MM.1S (cell line): ENCODE measurements at regions not wholly inside any gene's neighbourhood (a gene's known extent, or its start where the extent isn't known, plus 50 kb on each side); places are given as distances from the start of the nearest gene placed in this dataset.

ENCODE experiments used
- DNase-seq: peaks from one replicate; pipeline ENCODE4 v3.0.0-alpha.2; 2015
- H2AFZ ChIP-seq: fragments of 300-600 bp; sonication (generic); 2 replicates; pipeline ENCODE4 v1.6.0; 2016; ENCODE audit warnings: antibody characterized with exemption, low read length
- H3F3A ChIP-seq: fragments of 300-600 bp; sonication (generic); 2 replicates; pipeline ENCODE4 v1.6.1; 2016; ENCODE audit warnings: mild to moderate bottlenecking, antibody characterized with exemption, low read length, moderate library complexity, mixed read lengths; ENCODE audit not compliant: insufficient read depth
- H3K27ac ChIP-seq: fragments of 300-600 bp; sonication (generic); 2 replicates; pipeline ENCODE4 v1.5.1; 2016; ENCODE audit warnings: mild to moderate bottlenecking, low read length
- H3K27me3 ChIP-seq: fragments of 300-600 bp; sonication (generic); replicated peaks from 2 replicates; pipeline ENCODE4 v1.6.0; 2016; ENCODE audit warnings: low read length; ENCODE audit not compliant: insufficient read depth
- H3K36me3 ChIP-seq: fragments of 300-600 bp; sonication (generic); replicated peaks from 2 replicates; pipeline ENCODE4 v1.6.1; 2016; ENCODE audit warnings: mild to moderate bottlenecking, low read length, mixed read lengths; ENCODE audit not compliant: insufficient read depth
- H3K4me1 ChIP-seq: fragments of 300-600 bp; sonication (generic); 2 replicates; pipeline ENCODE4 v1.6.1; 2016; ENCODE audit warnings: low read length, mixed read lengths
- H3K4me2 ChIP-seq: fragments of 300-600 bp; sonication (generic); 2 replicates; pipeline ENCODE4 v1.6.0; 2016; ENCODE audit warnings: low read depth, low read length
- H3K4me3 ChIP-seq: fragments of 300-600 bp; sonication (generic); 2 replicates; pipeline ENCODE4 v1.5.1; 2016; ENCODE audit warnings: low read length, mixed read lengths
- H3K79me2 ChIP-seq: fragments of 300-600 bp; sonication (generic); 2 replicates; pipeline ENCODE4 v1.6.1; 2016; ENCODE audit warnings: mixed run types, low read length, mixed read lengths
- H3K9ac ChIP-seq: fragments of 300-600 bp; sonication (generic); 2 replicates; pipeline ENCODE4 v1.6.1; 2016; ENCODE audit warnings: low read length, mixed read lengths
- H3K9me2 ChIP-seq: fragments of 300-600 bp; sonication (generic); replicated peaks from 2 replicates; pipeline ENCODE4 v1.6.1; 2016; ENCODE audit warnings: mild to moderate bottlenecking, low read length, mixed read lengths; ENCODE audit not compliant: insufficient read depth
- H3K9me3 ChIP-seq: fragments of 300-600 bp; sonication (generic); replicated peaks from 2 replicates; pipeline ENCODE4 v1.6.1; 2016; ENCODE audit warnings: mild to moderate bottlenecking, low read length, mixed read lengths; ENCODE audit not compliant: insufficient read depth
- H4K20me1 ChIP-seq: fragments of 300-600 bp; sonication (generic); 2 replicates; pipeline ENCODE4 v1.6.1; 2016; ENCODE audit warnings: mild to moderate bottlenecking, low read length, moderate library complexity, mixed read lengths; ENCODE audit not compliant: insufficient read depth
- EZH2 ChIP-seq: fragments of 300-600 bp; sonication (generic); optimal IDR thresholded peaks from 2 replicates; pipeline ENCODE3; 2017; ENCODE audit warnings: low read depth, mild to moderate bottlenecking, antibody characterized with exemption, low read length, mixed read lengths
- EZH2phosphoT487 ChIP-seq: fragments of 300-600 bp; sonication (generic); IDR thresholded peaks from 2 replicates; pipeline ENCODE4 v1.6.1; 2018; ENCODE audit warnings: antibody characterized with exemption, low read length
- TF ChIP-seq, protein P1 (sequence below): fragments of 300-600 bp; sonication (generic); IDR thresholded peaks from 2 replicates; pipeline ENCODE4 v1.5.1; 2016; ENCODE audit warnings: antibody characterized with exemption, low read length, mixed read lengths

DNA sequence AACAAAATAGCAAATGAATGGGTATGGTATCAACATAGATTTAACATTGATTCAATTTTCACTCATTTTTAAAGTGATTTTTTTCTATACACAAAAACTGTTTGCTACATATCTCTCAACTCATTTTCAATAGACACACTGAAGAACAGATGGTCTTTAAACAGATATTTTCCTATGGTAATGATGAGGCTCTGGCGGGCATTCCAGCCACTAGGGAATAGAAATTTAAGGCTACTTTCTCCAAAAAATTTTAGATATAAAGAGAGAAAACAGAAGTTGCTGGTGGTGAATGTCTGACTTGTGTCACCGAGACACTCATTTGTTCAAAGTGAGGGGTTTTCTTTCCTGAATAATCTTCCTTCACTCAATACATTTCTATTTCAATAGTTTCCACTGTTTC, 693.0 kb downstream of the ETS1 start:
- Histone ChIP-seq H2AFZ (no peak overlapping the region), H3K9ac (no peak overlapping the region), H3K9me2 (no peaks in the 10 kb centered on the region), H3F3A (no peaks in the 10 kb centered on the region), H3K4me1 (no peaks in the 10 kb centered on the region), H3K9me3 (no peaks in the 10 kb centered on the region), H3K4me2 (no peak overlapping the region), H4K20me1 (no peaks in the 10 kb centered on the region), H3K27ac (no peak overlapping the region), H3K27me3 (no peaks in the 10 kb centered on the region), H3K4me3 (no peak overlapping the region), H3K36me3 (no peaks in the 10 kb centered on the region), H3K79me2 (no peaks in the 10 kb centered on the region)
- DNase-seq: no peak
- TF ChIP-seq, protein P1, sequence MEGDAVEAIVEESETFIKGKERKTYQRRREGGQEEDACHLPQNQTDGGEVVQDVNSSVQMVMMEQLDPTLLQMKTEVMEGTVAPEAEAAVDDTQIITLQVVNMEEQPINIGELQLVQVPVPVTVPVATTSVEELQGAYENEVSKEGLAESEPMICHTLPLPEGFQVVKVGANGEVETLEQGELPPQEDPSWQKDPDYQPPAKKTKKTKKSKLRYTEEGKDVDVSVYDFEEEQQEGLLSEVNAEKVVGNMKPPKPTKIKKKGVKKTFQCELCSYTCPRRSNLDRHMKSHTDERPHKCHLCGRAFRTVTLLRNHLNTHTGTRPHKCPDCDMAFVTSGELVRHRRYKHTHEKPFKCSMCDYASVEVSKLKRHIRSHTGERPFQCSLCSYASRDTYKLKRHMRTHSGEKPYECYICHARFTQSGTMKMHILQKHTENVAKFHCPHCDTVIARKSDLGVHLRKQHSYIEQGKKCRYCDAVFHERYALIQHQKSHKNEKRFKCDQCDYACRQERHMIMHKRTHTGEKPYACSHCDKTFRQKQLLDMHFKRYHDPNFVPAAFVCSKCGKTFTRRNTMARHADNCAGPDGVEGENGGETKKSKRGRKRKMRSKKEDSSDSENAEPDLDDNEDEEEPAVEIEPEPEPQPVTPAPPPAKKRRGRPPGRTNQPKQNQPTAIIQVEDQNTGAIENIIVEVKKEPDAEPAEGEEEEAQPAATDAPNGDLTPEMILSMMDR: no peak
- TF ChIP-seq EZH2: no peak
- no peak for TF ChIP-seq EZH2phosphoT487

DNA sequence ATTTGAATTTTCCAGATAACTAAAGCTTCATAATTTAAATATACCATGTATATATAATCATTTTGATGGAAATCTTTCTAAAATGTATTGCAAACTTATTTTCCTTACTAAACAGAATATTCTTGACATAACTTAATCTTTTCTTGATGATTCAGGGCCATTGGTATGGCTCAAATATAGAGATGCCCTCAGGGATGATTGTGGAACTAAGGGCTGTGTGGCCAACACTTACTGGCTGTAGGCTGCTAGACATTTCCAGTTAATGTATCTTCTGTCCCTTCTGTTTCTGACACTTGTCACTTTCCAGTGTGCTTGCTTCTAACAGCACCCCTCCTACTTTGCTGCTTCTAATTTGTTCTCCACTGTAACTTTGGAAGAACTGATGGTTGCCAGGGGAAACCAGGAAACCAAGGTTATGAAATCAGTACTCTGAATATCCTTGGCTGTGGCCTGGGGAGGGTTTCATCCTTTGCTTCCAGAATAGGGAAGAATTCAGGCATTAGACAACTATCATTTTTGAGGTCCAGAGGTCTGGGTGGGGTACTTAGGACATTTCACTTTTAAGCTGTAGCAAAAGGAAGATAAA, 697.2 kb downstream of the ETS1 start:
- no peak for DNase-seq
- H3K4me3 ChIP-seq: no peak overlapping the region
- H3K4me2 ChIP-seq: no peak overlapping the region
- H3K9me3 ChIP-seq: no peaks in the 10 kb centered on the region
- no peaks in the 10 kb centered on the region for H4K20me1 ChIP-seq
- no peak overlapping the region for H2AFZ ChIP-seq
- no peaks in the 10 kb centered on the region for H3K9me2 ChIP-seq
- H3K27ac ChIP-seq: no peak overlapping the region
- TF ChIP-seq, protein P1: no peak
- TF ChIP-seq EZH2: no peak
- H3K27me3 ChIP-seq: no peaks in the 10 kb centered on the region
- no peaks in the 10 kb centered on the region for H3F3A ChIP-seq
- H3K36me3 ChIP-seq: no peaks in the 10 kb centered on the region
- no peaks in the 10 kb centered on the region for H3K79me2 ChIP-seq
- H3K9ac ChIP-seq: no peak overlapping the region
- no peaks in the 10 kb centered on the region for H3K4me1 ChIP-seq

DNA sequence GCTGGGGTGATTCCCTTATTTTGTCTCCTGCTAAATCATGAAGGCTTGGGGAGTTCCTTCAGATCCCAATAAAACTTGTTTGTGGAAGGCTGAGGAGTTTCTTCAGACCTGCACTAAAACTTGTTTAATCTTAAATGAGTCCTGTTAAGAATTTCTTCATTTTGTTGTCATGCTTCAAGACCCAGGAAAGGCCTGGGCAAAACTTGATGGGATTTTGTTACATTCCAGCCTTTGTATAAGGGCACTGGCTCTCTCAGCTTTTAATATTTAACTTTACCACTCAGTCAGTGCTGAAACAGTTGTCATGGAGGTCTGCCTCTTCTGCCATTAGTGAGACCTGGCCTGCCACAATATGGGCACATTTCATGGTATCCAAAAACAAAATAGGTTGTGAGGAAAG, 699.0 kb downstream of the ETS1 start:
- no peaks in the 10 kb centered on the region for H4K20me1 ChIP-seq
- H3K4me3 ChIP-seq: no peak overlapping the region
- no peaks in the 10 kb centered on the region for H3K4me1 ChIP-seq
- TF ChIP-seq, protein P1: no peak
- TF ChIP-seq EZH2phosphoT487: no peak
- no peak for TF ChIP-seq EZH2
- no peak overlapping the region for H3K9ac ChIP-seq
- H3K9me3 ChIP-seq: no peaks in the 10 kb centered on the region
- H3K27ac ChIP-seq: no peak overlapping the region
- H3K4me2 ChIP-seq: no peak overlapping the region
- H3F3A ChIP-seq: no peaks in the 10 kb centered on the region
- no peaks in the 10 kb centered on the region for H3K79me2 ChIP-seq
- no peaks in the 10 kb centered on the region for H3K9me2 ChIP-seq
- no peaks in the 10 kb centered on the region for H3K27me3 ChIP-seq
- DNase-seq: no peak
- H3K36me3 ChIP-seq: no peaks in the 10 kb centered on the region
- no peak overlapping the region for H2AFZ ChIP-seq

DNA sequence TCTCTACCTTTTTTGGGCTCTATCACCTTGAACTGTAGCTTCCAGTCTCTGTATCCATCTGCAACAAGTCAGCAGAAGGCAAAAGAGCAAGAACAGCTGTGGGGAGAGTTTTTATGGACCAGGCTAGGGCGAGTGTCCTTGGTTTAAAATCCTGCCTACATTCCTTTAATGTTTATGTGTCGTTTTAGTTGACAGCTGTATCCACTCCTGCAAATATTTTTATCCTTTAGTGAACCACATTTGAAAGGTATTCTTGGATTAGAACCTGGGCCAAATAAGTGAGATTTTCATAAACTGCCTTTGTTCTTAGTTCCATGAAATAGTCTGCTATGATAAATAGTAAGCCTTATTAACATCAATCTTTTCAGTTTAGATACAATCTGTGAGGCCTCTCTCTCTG, 712.2 kb downstream of the ETS1 start:
- no peak for TF ChIP-seq EZH2
- TF ChIP-seq EZH2phosphoT487: no peak
- TF ChIP-seq, protein P1: no peak
- Histone ChIP-seq H3K4me3 (no peak overlapping the region), H3K27ac (no peak overlapping the region), H3F3A (no peaks in the 10 kb centered on the region), H3K9me2 (no peaks in the 10 kb centered on the region), H3K9ac (no peak overlapping the region), H4K20me1 (no peaks in the 10 kb centered on the region), H2AFZ (no peak overlapping the region), H3K79me2 (no peaks in the 10 kb centered on the region), H3K27me3 (no peaks in the 10 kb centered on the region), H3K9me3 (no peaks in the 10 kb centered on the region), H3K4me1 (no peaks in the 10 kb centered on the region), H3K4me2 (no peak overlapping the region), H3K36me3 (no peaks in the 10 kb centered on the region)
- no peak for DNase-seq
